Activated CD8-positive, alpha-beta T cell treated with anti-CD3 and anti-CD28 coated beads for 36 hours (primary cell): ENCODE measurements at regions not wholly inside any gene's neighbourhood (a gene's known extent, or its start where the extent isn't known, plus 50 kb on each side); places are given as distances from the start of the nearest gene placed in this dataset.

Experiments used
- ATAC-seq: fragments of 200-7000 bp; cut with Tn5 transposase; one replicate; pipeline ENCODE4 v1.10.0; 2021; ENCODE audit warnings: mild to moderate bottlenecking, moderate library complexity
- CTCF ChIA-PET: fragments of 350-600 bp; sonication (Branson Sonifier 250); formaldehyde crosslinking; loops from one replicate; lab custom pipeline; 2021; ENCODE audit warnings: antibody characterized with exemption; lab: Charles Lee
- POLR2A ChIA-PET: fragments of 350-600 bp; sonication (Branson Sonifier 250); formaldehyde crosslinking; loops from one replicate; lab custom pipeline; 2021; ENCODE audit warnings: antibody characterized with exemption; lab: Charles Lee
- DNase-seq: peaks from one replicate; pipeline ENCODE4 v3.0.0-alpha.2; 2020
- H3K27ac Mint-ChIP-seq: one replicate; pipeline ENCODE4 v1.8.0; 2021; ENCODE audit warnings: mild to moderate bottlenecking, mixed read lengths
- H3K27me3 Mint-ChIP-seq: one replicate; pipeline ENCODE4 v1.8.0; 2021; ENCODE audit warnings: mixed read lengths
- H3K36me3 Mint-ChIP-seq: one replicate; pipeline ENCODE4 v1.8.0; 2021; ENCODE audit warnings: low read depth, mixed read lengths
- H3K4me1 Mint-ChIP-seq: one replicate; pipeline ENCODE4 v1.8.0; 2021; ENCODE audit warnings: low read depth, mixed read lengths
- H3K4me3 Mint-ChIP-seq: one replicate; pipeline ENCODE4 v1.8.0; 2021; ENCODE audit warnings: mild to moderate bottlenecking, moderate library complexity, mixed read lengths
- H3K9me3 Mint-ChIP-seq: one replicate; pipeline ENCODE4 v1.8.0; 2021; ENCODE audit warnings: mixed read lengths
- intact Hi-C: fragments of 100-400 bp; cut with micrococcal nuclease; formaldehyde crosslinking; loops from one replicate; pipeline ENCODE4 v1.10.0; 2022
- TF ChIP-seq, protein P1 (sequence below): fragments of 200-600 bp; IDR thresholded peaks from one replicate; pipeline ENCODE4 v1.8.0; 2022; ENCODE audit warnings: antibody characterized with exemption, mild to moderate bottlenecking

DNA sequence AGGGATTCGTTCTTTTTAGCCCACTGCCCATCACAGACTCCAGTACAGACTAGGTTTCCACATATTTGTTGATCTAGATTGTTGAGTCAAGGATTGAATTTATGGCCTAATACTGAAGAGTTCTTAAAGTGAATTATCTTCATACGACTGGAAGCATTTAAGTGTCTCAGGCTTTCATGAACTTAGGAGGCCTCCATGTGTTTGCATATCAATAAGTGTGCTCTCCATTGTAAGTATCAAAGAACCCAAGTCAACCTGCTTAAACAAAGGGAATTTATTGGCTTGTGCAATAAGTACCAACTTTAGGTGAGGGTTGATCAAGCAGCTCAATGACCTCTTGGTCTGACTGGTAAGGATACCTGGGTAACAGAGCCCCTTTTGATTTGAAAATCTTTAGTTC is 382.1 kb downstream of the PDCD6IP start:
- CTCF ChIA-PET, result no interaction called here
- H3K9me3 Mint-ChIP-seq, result no peaks in the 10 kb centered on the region
- TF ChIP-seq, protein P1, sequence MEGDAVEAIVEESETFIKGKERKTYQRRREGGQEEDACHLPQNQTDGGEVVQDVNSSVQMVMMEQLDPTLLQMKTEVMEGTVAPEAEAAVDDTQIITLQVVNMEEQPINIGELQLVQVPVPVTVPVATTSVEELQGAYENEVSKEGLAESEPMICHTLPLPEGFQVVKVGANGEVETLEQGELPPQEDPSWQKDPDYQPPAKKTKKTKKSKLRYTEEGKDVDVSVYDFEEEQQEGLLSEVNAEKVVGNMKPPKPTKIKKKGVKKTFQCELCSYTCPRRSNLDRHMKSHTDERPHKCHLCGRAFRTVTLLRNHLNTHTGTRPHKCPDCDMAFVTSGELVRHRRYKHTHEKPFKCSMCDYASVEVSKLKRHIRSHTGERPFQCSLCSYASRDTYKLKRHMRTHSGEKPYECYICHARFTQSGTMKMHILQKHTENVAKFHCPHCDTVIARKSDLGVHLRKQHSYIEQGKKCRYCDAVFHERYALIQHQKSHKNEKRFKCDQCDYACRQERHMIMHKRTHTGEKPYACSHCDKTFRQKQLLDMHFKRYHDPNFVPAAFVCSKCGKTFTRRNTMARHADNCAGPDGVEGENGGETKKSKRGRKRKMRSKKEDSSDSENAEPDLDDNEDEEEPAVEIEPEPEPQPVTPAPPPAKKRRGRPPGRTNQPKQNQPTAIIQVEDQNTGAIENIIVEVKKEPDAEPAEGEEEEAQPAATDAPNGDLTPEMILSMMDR, result no peak
- peaks cover 2% of the 10 kb centered on the region for H3K27me3 Mint-ChIP-seq
- ATAC-seq, result no peak
- no peak overlapping the region for H3K4me3 Mint-ChIP-seq
- no peaks in the 10 kb centered on the region for H3K4me1 Mint-ChIP-seq
- no peak overlapping the region for H3K27ac Mint-ChIP-seq
- no peak for DNase-seq
- intact Hi-C loops, result no loop called here
- POLR2A ChIA-PET, result no interaction called here
- H3K36me3 Mint-ChIP-seq, result no peaks in the 10 kb centered on the region

DNA sequence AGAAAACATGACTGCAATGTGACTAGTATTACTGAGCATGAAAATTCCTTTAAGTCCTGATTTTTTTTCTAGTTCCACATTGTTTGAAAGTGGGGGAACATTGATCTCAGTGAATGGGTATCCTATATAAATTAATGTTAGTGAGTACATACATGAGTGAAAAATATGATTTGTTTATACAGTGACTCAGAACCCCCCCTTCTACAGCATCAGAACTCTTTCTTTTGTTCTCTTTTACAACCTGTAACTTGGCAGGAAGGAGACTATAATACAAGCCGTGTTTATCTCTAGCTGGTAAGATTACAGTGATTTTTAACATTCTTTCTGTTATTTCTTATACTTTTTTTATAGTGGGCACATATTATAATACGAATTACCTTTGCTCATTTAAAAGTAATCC is 384.7 kb downstream of the PDCD6IP start:
- Mint-ChIP-seq H3K27ac (no peak overlapping the region), H3K4me3 (no peak overlapping the region), H3K27me3 (peaks cover 2% of the 10 kb centered on the region), H3K4me1 (no peaks in the 10 kb centered on the region), H3K9me3 (no peaks in the 10 kb centered on the region), H3K36me3 (no peaks in the 10 kb centered on the region)
- TF ChIP-seq, protein P1, result no peak
- ATAC-seq (no peak), DNase-seq (no peak)
- ChIA-PET CTCF (no interaction called here), POLR2A (no interaction called here)
- intact Hi-C loops, result no loop called here

DNA sequence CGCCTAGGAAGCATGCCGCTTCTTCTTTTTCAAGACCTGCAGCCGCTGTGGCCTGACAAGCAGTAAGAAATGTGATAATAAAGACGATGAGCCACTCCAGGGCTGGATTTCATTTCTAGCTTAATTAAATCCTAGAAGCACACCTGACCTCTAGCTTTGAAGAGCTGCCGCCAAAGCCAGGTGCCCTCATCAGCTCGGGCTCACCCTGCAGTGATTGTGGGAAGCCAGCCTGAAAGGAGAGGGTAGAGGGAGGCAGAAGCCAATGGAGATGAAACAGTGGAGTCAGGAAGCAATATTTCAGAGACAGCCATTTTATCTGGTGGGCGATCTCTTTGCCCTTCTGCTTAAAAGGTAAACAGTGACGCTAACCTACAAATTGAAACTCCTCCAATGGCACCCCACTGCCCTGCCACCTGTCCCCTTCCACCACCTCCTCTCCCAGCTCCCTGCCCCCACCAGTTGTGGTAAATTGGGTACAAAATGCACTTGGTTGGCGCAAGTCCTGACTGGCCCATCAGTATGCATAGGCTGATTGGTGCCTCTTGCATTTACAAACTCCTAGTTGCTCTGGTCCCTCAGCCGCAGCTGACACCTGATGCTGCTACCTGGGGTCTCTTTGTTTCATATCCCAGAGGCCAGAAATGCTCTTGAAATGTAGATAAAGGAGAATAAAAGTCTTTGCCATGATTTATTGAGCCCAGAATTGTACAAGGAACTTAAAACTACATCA is 385.3 kb downstream of the PDCD6IP start:
- ChIA-PET POLR2A (no interaction called here), CTCF (no interaction called here)
- Mint-ChIP-seq H3K4me3 (no peak overlapping the region), H3K27me3 (no peaks in the 10 kb centered on the region), H3K9me3 (no peaks in the 10 kb centered on the region), H3K27ac (no peak overlapping the region), H3K4me1 (no peaks in the 10 kb centered on the region), H3K36me3 (no peaks in the 10 kb centered on the region)
- TF ChIP-seq, protein P1, result no peak
- DNase-seq (no peak), ATAC-seq (no peak)
- intact Hi-C loops, result no loop called here

DNA sequence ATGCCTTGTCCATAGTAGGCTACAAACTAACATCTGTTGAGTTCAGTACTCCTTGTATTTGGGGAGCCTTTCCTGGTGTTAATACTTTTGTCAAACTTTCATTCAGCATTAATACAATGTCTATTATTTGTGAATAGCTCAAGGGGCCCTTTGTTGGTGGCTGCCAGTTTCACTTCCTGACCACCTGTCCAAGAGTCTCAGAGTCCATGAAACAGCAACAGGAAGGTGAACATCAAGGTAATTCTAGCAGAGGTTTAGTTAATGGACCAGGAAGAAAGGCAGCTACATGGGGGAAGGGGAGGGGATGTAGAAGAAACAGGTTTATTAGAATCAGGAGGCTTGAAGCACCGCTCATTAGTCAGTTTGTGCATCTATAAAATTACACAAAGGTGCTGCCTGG is 386.9 kb downstream of the PDCD6IP start:
- ChIA-PET CTCF (no interaction called here), POLR2A (no interaction called here)
- ATAC-seq (no peak), DNase-seq (no peak)
- no peak overlapping the region for H3K27ac Mint-ChIP-seq
- no peak overlapping the region for H3K4me3 Mint-ChIP-seq
- no peaks in the 10 kb centered on the region for H3K4me1 Mint-ChIP-seq
- intact Hi-C loops, result no loop called here
- TF ChIP-seq, protein P1, result no peak
- no peaks in the 10 kb centered on the region for H3K9me3 Mint-ChIP-seq
- no peaks in the 10 kb centered on the region for H3K27me3 Mint-ChIP-seq
- H3K36me3 Mint-ChIP-seq, result no peaks in the 10 kb centered on the region

DNA sequence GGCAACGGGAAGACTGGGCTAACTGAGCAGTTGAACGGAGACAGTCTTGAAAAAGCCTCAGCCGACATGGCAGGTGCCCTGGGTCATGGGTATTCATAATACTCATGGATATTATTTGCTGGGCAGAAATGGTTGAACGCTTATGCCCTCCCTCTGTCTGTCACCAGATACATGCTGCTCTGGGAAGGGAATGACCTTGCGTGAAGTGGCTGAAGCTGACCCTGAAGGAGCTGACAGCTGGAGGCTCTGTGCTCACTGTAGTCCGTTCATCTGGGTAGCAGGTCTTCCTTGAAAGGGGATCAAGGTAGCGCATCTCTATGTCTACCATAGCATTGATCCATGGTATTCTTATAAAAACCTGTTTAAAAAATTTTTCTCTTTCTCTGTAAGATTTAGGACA is 390.7 kb downstream of the PDCD6IP start:
- DNase-seq (no peak), ATAC-seq (no peak)
- TF ChIP-seq, protein P1, result no peak
- Mint-ChIP-seq H3K36me3 (no peaks in the 10 kb centered on the region), H3K27me3 (no peaks in the 10 kb centered on the region), H3K4me1 (no peaks in the 10 kb centered on the region), H3K4me3 (no peak overlapping the region), H3K27ac (no peak overlapping the region), H3K9me3 (no peaks in the 10 kb centered on the region)
- ChIA-PET CTCF (no interaction called here), POLR2A (no interaction called here)
- intact Hi-C loops, result no loop called here
